ENCODE measurements at regions not wholly inside any gene's neighbourhood (a gene's known extent, or its start where the extent isn't known, plus 50 kb on each side); places are given as distances from the start of the nearest gene placed in this dataset.

DNA sequence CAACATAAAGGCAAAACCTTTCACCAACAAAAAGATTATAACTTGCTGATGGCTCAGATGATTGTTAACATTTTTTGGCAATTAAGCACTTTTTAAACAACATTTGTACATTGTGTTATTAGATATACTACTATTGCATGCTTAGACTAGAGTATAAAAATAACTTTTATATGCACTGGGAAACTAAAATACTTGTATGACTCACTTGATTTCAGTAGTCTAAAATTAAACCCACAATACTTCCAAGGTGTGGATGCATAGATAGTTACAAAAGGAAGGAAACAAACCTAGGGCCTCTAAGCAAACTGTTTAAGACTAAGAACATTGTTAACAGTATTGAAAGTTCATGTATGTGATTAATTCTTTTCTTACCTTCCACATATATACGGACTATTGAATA is 1521.5 kb downstream of the OTOL1 start:
- H3K4me3 ChIP-seq: no peak overlapping the region
- TF ChIP-seq EP300 (IDR thresholded peaks at IDR 0.05) (no peak), POLR2AphosphoS5 (IDR thresholded peaks at IDR 0.05) (no peak), POLR2A (IDR thresholded peaks at IDR 0.05) (no peak)
- TF ChIP-seq, protein P1, sequence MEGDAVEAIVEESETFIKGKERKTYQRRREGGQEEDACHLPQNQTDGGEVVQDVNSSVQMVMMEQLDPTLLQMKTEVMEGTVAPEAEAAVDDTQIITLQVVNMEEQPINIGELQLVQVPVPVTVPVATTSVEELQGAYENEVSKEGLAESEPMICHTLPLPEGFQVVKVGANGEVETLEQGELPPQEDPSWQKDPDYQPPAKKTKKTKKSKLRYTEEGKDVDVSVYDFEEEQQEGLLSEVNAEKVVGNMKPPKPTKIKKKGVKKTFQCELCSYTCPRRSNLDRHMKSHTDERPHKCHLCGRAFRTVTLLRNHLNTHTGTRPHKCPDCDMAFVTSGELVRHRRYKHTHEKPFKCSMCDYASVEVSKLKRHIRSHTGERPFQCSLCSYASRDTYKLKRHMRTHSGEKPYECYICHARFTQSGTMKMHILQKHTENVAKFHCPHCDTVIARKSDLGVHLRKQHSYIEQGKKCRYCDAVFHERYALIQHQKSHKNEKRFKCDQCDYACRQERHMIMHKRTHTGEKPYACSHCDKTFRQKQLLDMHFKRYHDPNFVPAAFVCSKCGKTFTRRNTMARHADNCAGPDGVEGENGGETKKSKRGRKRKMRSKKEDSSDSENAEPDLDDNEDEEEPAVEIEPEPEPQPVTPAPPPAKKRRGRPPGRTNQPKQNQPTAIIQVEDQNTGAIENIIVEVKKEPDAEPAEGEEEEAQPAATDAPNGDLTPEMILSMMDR (IDR thresholded peaks at IDR 0.05): no peak
- no peaks in the 10 kb centered on the region for H3K36me3 ChIP-seq
- DNase-seq (no peak), ATAC-seq (ENCODE audit: low FRiP score in 2 of 2) (no peak)
- no peaks in the 10 kb centered on the region for H3K4me1 ChIP-seq
- H3K27me3 ChIP-seq: no peaks in the 10 kb centered on the region
- H3K27ac ChIP-seq: no peak overlapping the region
- WGBS, 2 donors: 82 to 86% methylated on average over 1 of the region's 1 CpG
- peaks cover 0 to 4% (median 0%) of the 10 kb centered on the region in 4 donors for H3K9me3 ChIP-seq

DNA sequence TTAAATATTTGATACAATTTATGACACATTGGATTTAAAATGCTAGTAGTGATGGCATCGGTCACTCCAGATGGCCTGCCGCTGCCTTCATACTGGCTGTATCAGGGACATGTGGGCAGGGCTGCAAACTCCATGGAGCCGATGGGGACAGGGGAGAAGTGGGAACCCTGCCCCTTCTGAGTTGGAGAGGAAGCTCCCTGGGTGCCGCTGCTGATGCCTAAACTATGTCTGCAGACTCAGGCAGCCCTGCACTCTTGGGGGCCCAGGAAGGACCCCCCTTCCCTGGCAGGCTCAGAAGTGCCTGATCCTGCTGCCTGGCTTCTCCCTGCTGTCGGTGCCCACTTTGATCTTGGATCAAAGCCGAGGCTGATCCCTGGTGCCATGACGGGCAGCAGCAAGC is 1522.1 kb downstream of the OTOL1 start:
- Histone ChIP-seq H3K9me3 (peaks cover 0 to 4% (median 0%) of the 10 kb centered on the region in 4 donors), H3K27me3 (no peaks in the 10 kb centered on the region), H3K4me1 (no peaks in the 10 kb centered on the region), H3K36me3 (no peaks in the 10 kb centered on the region), H3K4me3 (no peak overlapping the region), H3K27ac (no peak overlapping the region)
- DNase-seq: peak in 1 of 2 donors; percentile 2
- no peak for ATAC-seq (ENCODE audit: low FRiP score in 2 of 2)
- 90 to 92% methylated on average over 4 to 7 of the region's 7 CpGs for WGBS, 2 donors
- TF ChIP-seq, protein P1 (IDR thresholded peaks at IDR 0.05): no peak
- TF ChIP-seq POLR2AphosphoS5 (IDR thresholded peaks at IDR 0.05): no peak
- no peak for TF ChIP-seq POLR2A (IDR thresholded peaks at IDR 0.05)
- TF ChIP-seq EP300 (IDR thresholded peaks at IDR 0.05): no peak

DNA sequence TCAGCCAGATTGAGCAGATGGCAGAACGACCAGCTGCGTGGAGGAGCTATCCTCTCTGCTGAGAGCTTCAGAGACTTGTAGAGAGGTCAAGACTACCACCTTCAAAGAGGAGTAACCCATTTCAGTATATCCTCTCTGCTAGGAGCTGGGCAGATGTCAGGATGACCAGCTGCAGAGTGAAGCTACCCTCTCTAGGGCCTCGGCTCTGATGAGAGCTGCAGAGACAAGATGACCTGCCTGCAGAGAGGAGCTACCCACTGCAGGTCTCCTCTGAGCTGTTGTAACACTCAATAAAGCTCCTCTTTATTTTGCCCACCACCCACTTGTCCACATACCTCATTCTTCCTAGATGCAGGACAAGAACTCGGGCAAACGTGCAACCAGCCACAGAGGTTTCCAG is 1522.7 kb downstream of the OTOL1 start:
- no peak for ATAC-seq (ENCODE audit: low FRiP score in 2 of 2)
- peaks cover 0 to 4% (median 0%) of the 10 kb centered on the region in 4 donors for H3K9me3 ChIP-seq

DNA sequence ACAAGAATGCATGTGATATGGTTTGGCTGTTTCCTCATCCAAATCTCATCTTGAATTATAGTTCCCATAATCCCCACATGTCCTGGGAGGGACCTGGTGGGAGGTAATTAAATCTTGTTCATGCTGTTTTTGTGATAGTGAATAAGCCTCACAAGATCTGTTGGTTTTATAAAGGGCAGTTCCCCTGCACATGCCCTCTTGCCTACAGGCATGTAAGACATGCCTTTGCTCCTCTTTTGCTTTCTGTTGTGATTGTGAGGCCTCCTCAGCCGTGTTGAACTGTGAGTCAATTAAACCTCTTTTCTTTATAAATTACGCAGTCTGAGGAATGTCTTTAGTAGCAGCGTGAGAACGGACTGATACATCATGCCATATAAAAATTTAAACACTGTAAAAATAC is 1537.0 kb downstream of the OTOL1 start:
- 77 to 82% methylated on average over 4 of the region's 4 CpGs for WGBS, 2 donors
- H3K36me3 ChIP-seq: no peaks in the 10 kb centered on the region
- no peak overlapping the region for H3K27ac ChIP-seq
- no peak for ATAC-seq (ENCODE audit: low FRiP score in 2 of 2)
- no peak overlapping the region for H3K4me3 ChIP-seq
- H3K27me3 ChIP-seq: no peaks in the 10 kb centered on the region
- H3K4me1 ChIP-seq: no peaks in the 10 kb centered on the region
- no peak for DNase-seq
- no peaks in the 10 kb centered on the region for H3K9me3 ChIP-seq
- TF ChIP-seq POLR2AphosphoS5 (IDR thresholded peaks at IDR 0.05) (no peak), EP300 (IDR thresholded peaks at IDR 0.05) (no peak), POLR2A (IDR thresholded peaks at IDR 0.05) (no peak)
- TF ChIP-seq, protein P1 (IDR thresholded peaks at IDR 0.05): no peak

More for the DNA sequence above, 1522.7 kb downstream of the OTOL1 start:
- Histone ChIP-seq H3K4me1 (no peaks in the 10 kb centered on the region), H3K27me3 (no peaks in the 10 kb centered on the region), H3K36me3 (no peaks in the 10 kb centered on the region), H3K4me3 (no peak overlapping the region), H3K27ac (no peak overlapping the region)
- no peak for DNase-seq
- 58 to 90% methylated on average over 3 to 5 of the region's 5 CpGs for WGBS, 2 donors
- TF ChIP-seq EP300 (IDR thresholded peaks at IDR 0.05) (no peak), POLR2AphosphoS5 (IDR thresholded peaks at IDR 0.05) (no peak), POLR2A (IDR thresholded peaks at IDR 0.05) (no peak)
- TF ChIP-seq, protein P1 (IDR thresholded peaks at IDR 0.05): no peak

DNA sequence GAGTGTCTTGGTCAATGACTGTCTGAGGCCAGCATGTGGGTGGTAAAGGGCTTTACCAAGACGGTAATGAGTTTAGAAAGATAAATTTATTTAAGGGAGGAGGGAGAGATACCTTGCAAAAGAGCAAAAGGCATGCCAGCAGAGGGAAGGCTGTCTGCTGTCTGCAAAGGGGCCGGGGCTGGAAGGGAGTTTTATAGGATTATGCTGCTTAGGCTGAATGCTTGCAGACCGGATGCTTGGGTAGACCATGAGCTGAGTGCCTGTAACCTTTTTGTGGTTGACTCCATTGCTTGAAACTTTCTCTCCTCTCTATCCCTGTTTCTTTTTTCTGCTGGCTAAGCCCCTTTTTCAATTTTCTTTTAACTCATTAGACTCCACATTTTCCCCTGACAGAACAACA is 1543.0 kb downstream of the OTOL1 start:
- ATAC-seq (ENCODE audit: low FRiP score in 2 of 2) (no peak), DNase-seq (no peak)
- no peaks in the 10 kb centered on the region for H3K36me3 ChIP-seq
- no peaks in the 10 kb centered on the region for H3K9me3 ChIP-seq
- no peaks in the 10 kb centered on the region for H3K4me1 ChIP-seq
- 80 to 83% methylated on average over 3 of the region's 3 CpGs for WGBS, 2 donors
- no peak for TF ChIP-seq POLR2A (IDR thresholded peaks at IDR 0.05)
- no peak for TF ChIP-seq EP300 (IDR thresholded peaks at IDR 0.05)
- TF ChIP-seq, protein P1 (IDR thresholded peaks at IDR 0.05): no peak
- TF ChIP-seq POLR2AphosphoS5 (IDR thresholded peaks at IDR 0.05): no peak
- no peak overlapping the region for H3K4me3 ChIP-seq
- no peak overlapping the region for H3K27ac ChIP-seq
- H3K27me3 ChIP-seq: no peaks in the 10 kb centered on the region

Measured in upper lobe of left lung (tissue), 6 donors.